GM23248 (cell line): ENCODE measurements at regions not wholly inside any gene's neighbourhood (a gene's known extent, or its start where the extent isn't known, plus 50 kb on each side); places are given as distances from the start of the nearest gene placed in this dataset.

Experiments used
- EZH2 ChIP-seq: fragments of 200-600 bp; sonication (generic); IDR thresholded peaks from 2 replicates; pipeline ENCODE4 v1.6.1; 2018; ENCODE audit warnings: antibody characterized with exemption, mild to moderate bottlenecking; ENCODE audit not compliant: insufficient read depth, poor library complexity, severe bottlenecking
- EZH2phosphoT487 ChIP-seq: fragments of 200-600 bp; sonication (generic); IDR thresholded peaks from 2 replicates; pipeline ENCODE4 v1.6.1; 2018; ENCODE audit warnings: antibody characterized with exemption, moderate library complexity, mild to moderate bottlenecking, low read depth; ENCODE audit not compliant: insufficient read depth

GRCh38 chr1:38225745-38226144, 179.2 kb upstream of the POU3F1 start:
- TF ChIP-seq EZH2: no peak
- TF ChIP-seq EZH2phosphoT487: no peak
